Mucosa of stomach (tissue), 1 donor: ENCODE measurements at regions not wholly inside any gene's neighbourhood (a gene's known extent, or its start where the extent isn't known, plus 50 kb on each side); places are given as distances from the start of the nearest gene placed in this dataset.

Experiments used
- H3K27me3 ChIP-seq: one replicate; pipeline ENCODE4 v1.7.0; 2013; ENCODE audit warnings: mild to moderate bottlenecking, low read length; ENCODE audit not compliant: control insufficient read depth, insufficient read depth
- H3K36me3 ChIP-seq: one replicate; pipeline ENCODE4 v1.7.0; 2013; ENCODE audit warnings: low read length; ENCODE audit not compliant: control insufficient read depth, insufficient read depth
- H3K4me1 ChIP-seq: one replicate; pipeline ENCODE4 v1.7.0; 2013; ENCODE audit warnings: mild to moderate bottlenecking, low read length; ENCODE audit not compliant: control insufficient read depth, insufficient read depth
- H3K4me3 ChIP-seq: one replicate; pipeline ENCODE4 v1.7.0; 2013; ENCODE audit warnings: low read length
- H3K9ac ChIP-seq: one replicate; pipeline ENCODE4 v1.7.0; 2013; ENCODE audit warnings: mild to moderate bottlenecking, low read length, moderate library complexity
- H3K9me3 ChIP-seq: one replicate; pipeline ENCODE4 v1.7.0; 2013; ENCODE audit warnings: mild to moderate bottlenecking, low read length, moderate library complexity; ENCODE audit not compliant: control insufficient read depth
- donor health status: Pancreatic carcinoma.

- Histone ChIP-seq H3K4me1 (no peaks in the 10 kb centered on the region), H3K27me3 (no peaks in the 10 kb centered on the region), H3K36me3 (no peaks in the 10 kb centered on the region), H3K4me3 (no peak overlapping the region), H3K9me3 (no peaks in the 10 kb centered on the region), H3K9ac (no peak overlapping the region)
These were observed 1024.1 kb downstream of the TMEM182 start for GRCh38 chr2:103785956-103786355.

GRCh38 chr2:103788389-103788788 is 1026.6 kb downstream of the TMEM182 start:
- Histone ChIP-seq H3K36me3 (no peaks in the 10 kb centered on the region), H3K4me1 (no peaks in the 10 kb centered on the region), H3K4me3 (no peak overlapping the region), H3K9ac (no peak overlapping the region), H3K27me3 (no peaks in the 10 kb centered on the region), H3K9me3 (no peaks in the 10 kb centered on the region)

- Histone ChIP-seq H3K9ac (no peak overlapping the region), H3K4me1 (no peaks in the 10 kb centered on the region), H3K9me3 (no peaks in the 10 kb centered on the region), H3K4me3 (no peak overlapping the region), H3K27me3 (no peaks in the 10 kb centered on the region), H3K36me3 (no peaks in the 10 kb centered on the region)
These were observed 1027.1 kb downstream of the TMEM182 start for GRCh38 chr2:103788951-103789350.

DNA sequence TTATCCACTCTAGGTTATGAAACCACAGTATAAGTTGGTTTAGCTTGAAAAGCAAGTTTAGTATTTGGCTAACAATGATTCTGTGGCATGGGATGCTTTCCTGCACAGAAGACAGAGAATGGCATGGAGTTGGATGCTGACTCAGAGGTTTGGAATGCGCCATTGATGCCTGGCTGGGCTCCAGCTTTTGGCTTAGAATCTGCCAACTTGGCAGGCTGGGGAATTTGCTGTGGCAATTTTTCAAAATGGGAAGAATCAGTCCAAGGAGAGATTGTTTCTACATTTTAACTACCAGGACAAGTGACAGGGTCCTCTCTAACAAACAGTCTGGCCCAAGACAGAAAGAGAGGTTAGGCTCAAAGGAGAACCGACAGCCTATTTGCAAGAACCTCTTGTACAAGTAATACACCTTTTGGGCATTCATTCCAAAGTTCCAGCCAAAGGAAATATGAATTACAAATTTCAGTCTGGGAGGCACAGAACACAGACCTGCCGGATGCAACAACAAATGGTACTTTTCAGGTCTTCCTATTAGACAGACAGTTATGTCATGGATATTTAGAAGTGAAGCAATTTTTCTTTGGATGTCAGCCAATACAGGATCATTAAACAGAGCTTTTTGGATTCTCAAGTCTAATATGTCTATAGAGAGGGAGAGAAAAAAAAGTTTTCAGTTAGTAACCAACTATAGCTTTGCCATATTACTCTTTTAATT is 1027.7 kb downstream of the TMEM182 start:
- Histone ChIP-seq H3K4me3 (no peak overlapping the region), H3K27me3 (no peaks in the 10 kb centered on the region), H3K36me3 (no peaks in the 10 kb centered on the region), H3K9me3 (no peaks in the 10 kb centered on the region), H3K4me1 (no peaks in the 10 kb centered on the region), H3K9ac (no peak overlapping the region)

- Histone ChIP-seq H3K9me3 (no peaks in the 10 kb centered on the region), H3K36me3 (no peaks in the 10 kb centered on the region), H3K27me3 (no peaks in the 10 kb centered on the region), H3K9ac (no peak overlapping the region), H3K4me1 (no peaks in the 10 kb centered on the region), H3K4me3 (no peak overlapping the region)
These were observed 1030.2 kb downstream of the TMEM182 start for GRCh38 chr2:103792042-103792441.

DNA sequence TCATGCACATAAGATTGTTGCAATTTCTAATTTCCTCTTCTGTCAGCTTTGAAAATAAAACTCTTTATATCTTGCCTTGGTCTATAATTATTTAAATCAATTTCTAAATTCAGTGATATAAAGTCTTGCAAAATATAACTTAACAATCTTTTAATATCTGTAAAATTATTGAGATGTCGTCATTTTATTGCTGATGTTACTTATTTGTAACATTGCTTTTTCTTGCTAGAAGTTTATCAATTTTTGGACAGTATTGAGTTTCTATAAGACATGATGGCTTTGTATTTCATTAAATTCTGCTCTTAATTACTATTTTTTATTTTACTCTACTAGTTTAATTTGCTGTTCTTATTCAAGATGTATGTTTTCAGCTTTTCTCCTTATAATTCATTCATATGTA is 1036.5 kb downstream of the TMEM182 start:
- Histone ChIP-seq H3K9ac (no peak overlapping the region), H3K27me3 (no peaks in the 10 kb centered on the region), H3K4me3 (no peak overlapping the region), H3K4me1 (no peaks in the 10 kb centered on the region), H3K36me3 (no peaks in the 10 kb centered on the region), H3K9me3 (no peaks in the 10 kb centered on the region)

GRCh38 chr2:103804013-103804412 is 1042.2 kb downstream of the TMEM182 start:
- Histone ChIP-seq H3K4me3 (no peak overlapping the region), H3K27me3 (no peaks in the 10 kb centered on the region), H3K4me1 (no peaks in the 10 kb centered on the region), H3K9me3 (no peaks in the 10 kb centered on the region), H3K9ac (no peak overlapping the region), H3K36me3 (no peaks in the 10 kb centered on the region)

- Histone ChIP-seq H3K9ac (no peak overlapping the region), H3K36me3 (no peaks in the 10 kb centered on the region), H3K9me3 (no peaks in the 10 kb centered on the region), H3K4me1 (no peaks in the 10 kb centered on the region), H3K27me3 (no peaks in the 10 kb centered on the region), H3K4me3 (no peak overlapping the region)
These were observed 1043.9 kb downstream of the TMEM182 start for GRCh38 chr2:103805746-103806145.

DNA sequence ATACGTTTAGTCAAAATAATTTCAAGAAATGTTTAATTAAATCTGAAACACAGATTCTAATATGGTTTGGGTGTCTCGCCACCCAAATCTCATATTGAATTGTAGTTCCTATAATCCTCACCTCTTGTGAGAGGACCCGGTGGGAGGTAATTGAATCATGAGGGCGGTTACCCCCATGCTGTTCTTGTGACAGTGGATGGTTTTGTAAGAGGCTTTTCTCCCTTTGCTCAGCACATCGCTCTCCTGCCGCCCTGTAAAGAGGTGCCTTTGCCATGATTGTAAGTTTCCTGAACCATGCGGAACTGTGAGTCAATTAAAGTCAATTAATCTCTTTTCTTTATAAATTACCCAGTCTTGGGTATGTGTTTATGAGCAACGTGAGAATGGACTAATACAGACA is 1045.1 kb upstream of the POU3F3 start:
- Histone ChIP-seq H3K4me3 (no peak overlapping the region), H3K36me3 (no peaks in the 10 kb centered on the region), H3K9me3 (no peaks in the 10 kb centered on the region), H3K9ac (no peak overlapping the region), H3K4me1 (no peaks in the 10 kb centered on the region), H3K27me3 (no peaks in the 10 kb centered on the region)

GRCh38 chr2:103809415-103809814 is 1044.5 kb upstream of the POU3F3 start:
- Histone ChIP-seq H3K4me3 (no peak overlapping the region), H3K9ac (no peak overlapping the region), H3K36me3 (no peaks in the 10 kb centered on the region), H3K4me1 (no peaks in the 10 kb centered on the region), H3K9me3 (no peaks in the 10 kb centered on the region), H3K27me3 (no peaks in the 10 kb centered on the region)

GRCh38 chr2:103809941-103810441 is 1043.9 kb upstream of the POU3F3 start:
- no peaks in the 10 kb centered on the region for H3K4me1 ChIP-seq
- no peaks in the 10 kb centered on the region for H3K9me3 ChIP-seq
- no peak overlapping the region for H3K9ac ChIP-seq
- H3K36me3 ChIP-seq: no peaks in the 10 kb centered on the region
- no peaks in the 10 kb centered on the region for H3K27me3 ChIP-seq
- H3K4me3 ChIP-seq: no peak overlapping the region

DNA sequence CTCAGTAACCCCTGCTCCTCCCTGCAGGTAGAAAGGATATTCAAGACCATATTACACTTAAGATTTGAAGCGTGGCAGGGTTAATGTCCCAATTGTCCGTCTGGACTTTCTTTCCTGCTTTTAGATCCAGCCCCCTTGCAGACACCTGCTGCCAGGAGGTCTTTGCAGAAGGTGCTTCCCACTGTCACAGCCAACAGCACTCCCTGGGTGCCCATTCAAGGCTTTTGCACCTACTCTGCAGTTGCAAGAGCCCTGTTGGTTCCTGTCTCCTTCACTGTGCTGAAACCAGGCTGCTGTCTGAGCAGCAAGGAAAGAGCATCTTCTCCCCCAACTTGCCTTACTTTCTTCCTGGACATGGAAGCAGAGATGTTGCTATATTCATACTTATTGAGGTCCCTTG is 1043.0 kb upstream of the POU3F3 start:
- Histone ChIP-seq H3K27me3 (no peaks in the 10 kb centered on the region), H3K9ac (no peak overlapping the region), H3K9me3 (no peaks in the 10 kb centered on the region), H3K36me3 (no peaks in the 10 kb centered on the region), H3K4me3 (no peak overlapping the region), H3K4me1 (no peaks in the 10 kb centered on the region)

DNA sequence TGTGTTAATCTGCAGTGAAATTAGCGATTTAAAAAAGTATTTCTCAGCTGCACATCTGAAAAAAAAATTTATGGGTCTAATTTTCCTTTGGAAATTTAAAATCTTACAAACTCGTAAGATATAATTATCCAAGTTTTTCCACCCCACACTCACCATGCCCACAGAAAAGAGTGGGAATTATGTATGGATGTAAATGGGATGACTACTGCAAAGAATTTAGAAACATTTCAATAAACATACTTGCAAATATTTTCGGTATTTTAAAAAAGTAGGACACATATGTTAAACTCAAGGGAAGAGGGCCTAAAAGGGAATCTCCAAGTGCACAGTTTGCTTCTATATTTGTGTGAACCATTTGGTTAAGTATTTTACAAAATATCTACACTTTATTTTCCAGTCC is 1039.9 kb upstream of the POU3F3 start:
- no peak overlapping the region for H3K9ac ChIP-seq
- no peak overlapping the region for H3K4me3 ChIP-seq
- H3K27me3 ChIP-seq: no peaks in the 10 kb centered on the region
- H3K9me3 ChIP-seq: no peaks in the 10 kb centered on the region
- no peaks in the 10 kb centered on the region for H3K36me3 ChIP-seq
- no peaks in the 10 kb centered on the region for H3K4me1 ChIP-seq
